22Rv1 (cell line): ENCODE measurements at regions not wholly inside any gene's neighbourhood (a gene's known extent, or its start where the extent isn't known, plus 50 kb on each side); places are given as distances from the start of the nearest gene placed in this dataset.

Source experiments
- H3K27ac ChIP-seq: fragments of 450-650 bp; 2 replicates; pipeline ENCODE4 v1.5.1; 2017
- CTCF ChIP-seq: fragments of 450-650 bp; IDR thresholded peaks from 2 replicates; pipeline ENCODE4 v1.5.1; 2017; ENCODE audit warnings: mild to moderate bottlenecking
- ZFX ChIP-seq: fragments of 450-650 bp; IDR thresholded peaks from 2 replicates; pipeline ENCODE4 v1.6.1; 2017; ENCODE audit warnings: antibody characterized with exemption, borderline replicate concordance

GRCh38 chr13:97111756-97112155, 110.4 kb upstream of the MBNL2 start:
- no peak overlapping the region for H3K27ac ChIP-seq
- no peak for TF ChIP-seq ZFX
- TF ChIP-seq CTCF = no peak

GRCh38 chr13:97112446-97113152, 109.5 kb upstream of the MBNL2 start:
- H3K27ac ChIP-seq = no peak overlapping the region
- no peak for TF ChIP-seq ZFX
- TF ChIP-seq CTCF = no peak

GRCh38 chr13:97113231-97114001, 108.7 kb upstream of the MBNL2 start:
- no peak overlapping the region for H3K27ac ChIP-seq
- TF ChIP-seq CTCF = no peak
- no peak for TF ChIP-seq ZFX

- no peak overlapping the region for H3K27ac ChIP-seq
- no peak for TF ChIP-seq ZFX
- TF ChIP-seq CTCF = no peak
Observed at GRCh38 chr13:97114651-97115050, 107.5 kb upstream of the MBNL2 start.

GRCh38 chr13:97116754-97117153, 105.4 kb upstream of the MBNL2 start:
- TF ChIP-seq ZFX (no peak), CTCF (no peak)

GRCh38 chr13:97117388-97117910, 104.7 kb upstream of the MBNL2 start:
- TF ChIP-seq CTCF (no peak), ZFX (no peak)
- no peak overlapping the region for H3K27ac ChIP-seq

More at GRCh38 chr13:97116754-97117153, 105.4 kb upstream of the MBNL2 start:
- H3K27ac ChIP-seq = no peak overlapping the region

- no peak overlapping the region for H3K27ac ChIP-seq
- TF ChIP-seq CTCF = no peak
- TF ChIP-seq ZFX = no peak
Observed at GRCh38 chr13:97119943-97120342, 102.2 kb upstream of the MBNL2 start.
